Lower leg skin (tissue), 3 donors: ENCODE measurements at regions not wholly inside any gene's neighbourhood (a gene's known extent, or its start where the extent isn't known, plus 50 kb on each side); places are given as distances from the start of the nearest gene placed in this dataset.

ENCODE experiments used
- CTCF ChIP-seq, 3 donors: fragments of 450-650 bp; IDR thresholded peaks; one replicate each; pipeline ENCODE4 v1.5.1; 2016; ENCODE audit warnings: antibody characterized with exemption in 3 of 3, mild to moderate bottlenecking in 3 of 3, moderate library complexity in 2 of 3
- POLR2A ChIP-seq, 2 donors: fragments of 450-650 bp; IDR thresholded peaks; one replicate each; pipeline ENCODE4 v1.6.1; 2016 to 2017; ENCODE audit warnings: antibody characterized with exemption in 2 of 2, mild to moderate bottlenecking in 1 of 2, moderate library complexity in 1 of 2

GRCh38 chr5:143596824-143597223, 193.3 kb upstream of the NR3C1 start:
- TF ChIP-seq CTCF (IDR thresholded peaks at IDR 0.05) = no peak
- no peak for TF ChIP-seq POLR2A (IDR thresholded peaks at IDR 0.05)
